H1 (cell line): ENCODE measurements at regions not wholly inside any gene's neighbourhood (a gene's known extent, or its start where the extent isn't known, plus 50 kb on each side); places are given as distances from the start of the nearest gene placed in this dataset.
A peak's percentile ranks its signal among the peaks of the same experiment; 100 is the strongest.

Experiments used
- CTCF ChIA-PET: fragments of 300-600 bp; sonication (Branson Sonifier 250); formaldehyde crosslinking; loops from one replicate; lab custom pipeline; 2021; ENCODE audit not compliant: partially characterized antibody; lab: Charles Lee
- POLR2A ChIA-PET: fragments of 300-600 bp; sonication (Branson Sonifier 250); formaldehyde crosslinking; loops from one replicate; lab custom pipeline; 2021; ENCODE audit warnings: inconsistent platforms; ENCODE audit not compliant: partially characterized antibody; lab: Charles Lee
- DNase-seq, 2 experiments: peaks; one replicate each; pipeline versions ENCODE4 v3.0.0 to v3.0.0-alpha.2; 2010 to 2022; ENCODE audit warnings: low spot score in 2 of 2, low read depth in 1 of 2, mixed read lengths in 1 of 2
- FAIRE-seq: peaks from 2 replicates; lab custom pipeline; 2011; peaks lifted over from hg19 to GRCh38; lab: Jason Lieb, UNC
- H2AFZ ChIP-seq: 2 replicates; pipeline ENCODE4 v1.8.1; 2012; ENCODE audit warnings: low read length, inconsistent platforms
- H2AK5ac ChIP-seq: 2 replicates; pipeline ENCODE4 v1.6.1; 2013; ENCODE audit warnings: low read depth, low read length
- H2BK120ac ChIP-seq: replicated peaks from 2 replicates; pipeline ENCODE3; 2013; ENCODE audit warnings: low read depth, low read length, inconsistent platforms
- H2BK12ac ChIP-seq: 2 replicates; pipeline ENCODE4 v1.6.1; 2013; ENCODE audit warnings: low read depth, low read length
- H2BK15ac ChIP-seq: 2 replicates; pipeline ENCODE4 v1.6.1; 2013; ENCODE audit warnings: low read length
- H2BK20ac ChIP-seq: 2 replicates; pipeline ENCODE4 v1.6.1; 2013; ENCODE audit warnings: low read length
- H2BK5ac ChIP-seq: 2 replicates; pipeline ENCODE4 v1.6.1; 2013; ENCODE audit warnings: low read depth, low read length
- H3K14ac ChIP-seq: 2 replicates; pipeline ENCODE4 v1.6.1; 2013; ENCODE audit warnings: inconsistent platforms; ENCODE audit not compliant: insufficient read length
- H3K18ac ChIP-seq: 2 replicates; pipeline ENCODE4 v1.6.1; 2013; ENCODE audit warnings: low read length; ENCODE audit errors: extremely low read depth
- H3K23ac ChIP-seq: 2 replicates; pipeline ENCODE4 v1.6.1; 2013; ENCODE audit warnings: inconsistent platforms; ENCODE audit not compliant: insufficient read length
- H3K23me2 ChIP-seq: 2 replicates; pipeline ENCODE4 v1.6.1; 2013; ENCODE audit warnings: low read depth, low read length
- H3K27ac ChIP-seq: 2 replicates; pipeline ENCODE4 v1.6.1; 2011; ENCODE audit warnings: low read depth, low read length, inconsistent platforms
- H3K27me3 ChIP-seq, 4 experiments: replicated peaks in 1 of 4; 1 replicate in 1 of 4; 2 replicates in 3 of 4; pipeline versions ENCODE4 v1.6.1 to v1.8.1; 2011 to 2013; ENCODE audit warnings: low read length in 3 of 4, mild to moderate bottlenecking in 3 of 4, inconsistent platforms in 2 of 4, mixed read lengths in 2 of 4, moderate library complexity in 1 of 4; ENCODE audit not compliant: control insufficient read depth in 3 of 4, insufficient read depth in 3 of 4; ENCODE audit errors: extremely low read depth in 1 of 4
- H3K36me3 ChIP-seq, 4 experiments: 2 replicates each; pipeline versions ENCODE4 v1.6.1 to v1.8.1; 2011 to 2013; ENCODE audit warnings: mild to moderate bottlenecking in 4 of 4, low read length in 3 of 4, moderate library complexity in 2 of 4, control low read depth in 1 of 4, inconsistent platforms in 1 of 4; ENCODE audit not compliant: insufficient read depth in 4 of 4, control insufficient read depth in 2 of 4
- H3K4ac ChIP-seq: replicated peaks from 2 replicates; pipeline ENCODE3; 2013; ENCODE audit warnings: low read length, low read depth, mixed read lengths, inconsistent platforms; ENCODE audit not compliant: insufficient read length
- H3K4me1 ChIP-seq, 4 experiments: replicated peaks in 1 of 4; 1 replicate in 1 of 4; 2 replicates in 3 of 4; pipeline versions ENCODE4 v1.6.1 to v1.8.1; 2011 to 2013; ENCODE audit warnings: low read length in 3 of 4, inconsistent platforms in 2 of 4, mixed read lengths in 1 of 4; ENCODE audit not compliant: insufficient read depth in 4 of 4, control insufficient read depth in 3 of 4
- H3K4me2 ChIP-seq, 2 experiments: 2 replicates each; pipeline versions ENCODE4 v1.6.1 to v1.8.1; 2011 to 2013; ENCODE audit warnings: low read depth in 2 of 2, low read length in 2 of 2, control low read depth in 1 of 2, inconsistent platforms in 1 of 2, mild to moderate bottlenecking in 1 of 2; ENCODE audit not compliant: insufficient read depth in 1 of 2
- H3K4me3 ChIP-seq, 4 experiments: fragments of 200-600, 300-600 bp in 1 of 4; sonication (generic), shearing (Covaris generic), sonication (Bioruptor Twin) in 1 of 4; 2 replicates each; pipeline versions ENCODE4 v1.5.1 to v1.8.1; 2011 to 2016; ENCODE audit warnings: low read length in 4 of 4, low read depth in 3 of 4, control low read depth in 2 of 4, inconsistent platforms in 2 of 4, mild to moderate bottlenecking in 2 of 4, mixed read lengths in 1 of 4, moderate library complexity in 1 of 4; ENCODE audit not compliant: insufficient read depth in 2 of 4; ENCODE audit errors: extremely low read depth in 1 of 4
- H3K56ac ChIP-seq: replicated peaks from 2 replicates; pipeline ENCODE3; 2013; ENCODE audit warnings: low read depth, mild to moderate bottlenecking, mixed read lengths, low read length, inconsistent platforms; ENCODE audit not compliant: insufficient read length
- H3K79me1 ChIP-seq: 2 replicates; pipeline ENCODE4 v1.6.1; 2013; ENCODE audit warnings: low read depth, low read length, control low read depth
- H3K79me2 ChIP-seq, 2 experiments: 2 replicates each; pipeline versions ENCODE4 v1.6.1 to v1.8.1; 2012 to 2013; ENCODE audit warnings: low read length in 2 of 2, mild to moderate bottlenecking in 2 of 2, inconsistent platforms in 1 of 2; ENCODE audit not compliant: insufficient read depth in 2 of 2, control insufficient read depth in 1 of 2
- H3K9ac ChIP-seq, 4 experiments: replicated peaks in 1 of 4; 1 replicate in 1 of 4; 2 replicates in 3 of 4; pipeline versions ENCODE4 v1.6.1 to v1.8.1; 2011 to 2013; ENCODE audit warnings: low read depth in 3 of 4, low read length in 3 of 4, control low read depth in 2 of 4, mild to moderate bottlenecking in 2 of 4, moderate library complexity in 2 of 4, inconsistent platforms in 1 of 4; ENCODE audit errors: extremely low read depth in 1 of 4
- H3K9me3 ChIP-seq, 2 experiments: 2 replicates each; pipeline versions ENCODE4 v1.6.1 to v1.8.1; 2012 to 2013; ENCODE audit warnings: mild to moderate bottlenecking in 2 of 2, moderate library complexity in 2 of 2, control low read depth in 1 of 2, inconsistent platforms in 1 of 2, low read depth in 1 of 2, low read length in 1 of 2, mixed read lengths in 1 of 2; ENCODE audit not compliant: insufficient read depth in 2 of 2
- H4K20me1 ChIP-seq, 2 experiments: replicated peaks in 1 of 2; 2 replicates each; pipeline versions ENCODE3 to v1.8.1; 2011 to 2013; ENCODE audit warnings: inconsistent platforms in 2 of 2, low read length in 2 of 2, mild to moderate bottlenecking in 1 of 2; ENCODE audit not compliant: insufficient read depth in 2 of 2, control insufficient read depth in 1 of 2
- H4K5ac ChIP-seq: 2 replicates; pipeline ENCODE4 v1.6.1; 2013; ENCODE audit warnings: low read length, low read depth, mixed read lengths, inconsistent platforms; ENCODE audit not compliant: insufficient read length
- H4K8ac ChIP-seq: 2 replicates; pipeline ENCODE4 v1.8.0; 2013; ENCODE audit warnings: mild to moderate bottlenecking, moderate library complexity, low read length, inconsistent platforms; ENCODE audit not compliant: insufficient read depth; ENCODE audit errors: extremely low read depth
- H4K91ac ChIP-seq: replicated peaks from 2 replicates; pipeline ENCODE3; 2013; ENCODE audit warnings: low read length, mixed read lengths, inconsistent platforms; ENCODE audit not compliant: insufficient read length
- GABPA ChIP-seq: IDR thresholded peaks from 2 replicates; pipeline ENCODE4 v1.6.1; 2011; ENCODE audit warnings: mild to moderate bottlenecking, low read length, moderate library complexity, borderline replicate concordance; ENCODE audit not compliant: insufficient read depth
- POLR2A ChIP-seq, 2 experiments: IDR thresholded peaks; 1 replicate in 1 of 2; 2 replicates in 1 of 2; pipeline ENCODE4 v1.6.1; 2011; ENCODE audit warnings: low read depth in 2 of 2, low read length in 2 of 2, mild to moderate bottlenecking in 2 of 2; ENCODE audit errors: control extremely low read depth in 1 of 2
- WGBS, 2 experiments: shearing (Covaris generic) in 1 of 2; methylation state at CpG; one replicate each; pipeline versions ENCODE4 v1.1.6 to v1.1.7; 2013 to 2015; ENCODE audit warnings: low lambda C conversion rate in 2 of 2, mixed read lengths in 2 of 2, inconsistent platforms in 1 of 2, low coverage in 1 of 2, missing lambda C conversion rate in 1 of 2; ENCODE audit not compliant: insufficient replicate concordance in 2 of 2, insufficient coverage in 1 of 2, insufficient read length in 1 of 2; ENCODE audit errors: extremely low coverage in 1 of 2, missing lambda C conversion rate in 1 of 2; 5-methylcytosine and 5-hydroxymethylcytosine counted together

DNA sequence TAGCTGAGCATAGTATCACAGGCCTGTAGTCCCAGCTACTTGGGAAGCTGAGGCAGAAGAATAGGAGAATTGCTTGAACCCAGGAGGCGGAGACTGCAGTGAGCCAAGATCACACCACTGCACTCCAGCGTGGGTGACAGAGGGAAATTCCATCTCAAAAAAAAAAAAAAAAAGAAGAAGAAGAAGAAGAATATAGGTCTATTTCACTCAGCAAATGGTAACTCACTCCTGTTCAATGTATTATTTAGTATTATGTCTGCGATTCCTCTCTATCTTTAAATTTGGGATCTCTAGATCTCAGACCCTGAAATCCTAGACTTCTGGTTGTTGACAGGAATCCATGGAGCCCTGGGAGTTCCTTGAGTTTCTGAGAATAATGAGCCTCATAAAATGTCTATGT, 98.6 kb downstream of the HFE start:
- no peak overlapping the region for H3K14ac ChIP-seq
- H3K79me1 ChIP-seq = no peaks in the 10 kb centered on the region
- 0 out of 2 replicates have a peak overlapping the region, but pooled peaks have one; percentile 41 for H2BK12ac ChIP-seq
- CTCF ChIA-PET = interaction anchor here (1.1 to 1.7 kb wide), 2 partner anchors 12 to 123 kb away, joined by 3 to 6 read pairs; no protein-coding TSS in a partner anchor
- no peak overlapping the region for H2BK15ac ChIP-seq
- no peak overlapping the region for H4K91ac ChIP-seq
- H3K36me3 ChIP-seq = no peaks in the 10 kb centered on the region
- FAIRE-seq = no peak
- H3K27me3 ChIP-seq = no peaks in the 10 kb centered on the region
- no peak overlapping the region for H2BK20ac ChIP-seq
- peak overlapping the region in 1 of 2 experiments; percentile 68; a peak in 1 of 4 replicates for H3K4me2 ChIP-seq
- H3K9ac ChIP-seq = no peak overlapping the region
- H3K4ac ChIP-seq = no peak overlapping the region
- no peak overlapping the region for H3K23ac ChIP-seq
- 67% methylated on average over 3 of the region's 3 CpGs; no CpG with 5 or more reads in 1 of the 2 experiments for WGBS, 2 experiments
- H3K4me1 ChIP-seq = peaks cover 0 to 17% (median 8%) of the 10 kb centered on the region in 4 experiments; a peak in 5 of 7 replicates
- no peaks in the 10 kb centered on the region for H3K79me2 ChIP-seq
- H4K8ac ChIP-seq = no peak overlapping the region
- H3K23me2 ChIP-seq = peaks cover 11% of the 10 kb centered on the region
- TF ChIP-seq POLR2A (IDR thresholded peaks at IDR 0.05; ENCODE audit: control extremely low read depth in 1 of 2, low read depth in 2 of 2, low read length in 2 of 2) = 0 out of 3 replicates have a peak, but pooled peaks of 1 of the 2 experiments have one; percentile 24
- no peak for TF ChIP-seq GABPA
- TF ChIP-seq, all 59 proteins: peak for 1
- POLR2A ChIA-PET = interaction anchor here (1.8 to 40.4 kb wide), 14 partner anchors 10 to 1681 kb away, joined by 7 to 2731 read pairs (median 124); a partner anchor contains a TSS
- Histone ChIP-seq H3K27ac (no peak overlapping the region), H4K5ac (no peak overlapping the region), H2BK5ac (peak overlapping the region; percentile 80; the same call in 1 of the 2 replicates), H3K9me3 (no peaks in the 10 kb centered on the region), H2AK5ac (no peak overlapping the region), H2BK120ac (no peak overlapping the region), H3K4me3 (no peak overlapping the region), H3K18ac (no peak overlapping the region), H2AFZ (no peak overlapping the region), H4K20me1 (peaks cover 0 to 2% of the 10 kb centered on the region in 2 experiments), H3K56ac (no peak overlapping the region)
- DNase-seq = no peak
